G401 (cell line): ENCODE measurements at regions not wholly inside any gene's neighbourhood (a gene's known extent, or its start where the extent isn't known, plus 50 kb on each side); places are given as distances from the start of the nearest gene placed in this dataset.

Source experiments
- DNase-seq: peaks from one replicate; pipeline ENCODE4 v3.0.0-alpha.2; 2015; ENCODE audit warnings: low spot score
- in situ Hi-C: cut with HindIII; loops from 2 replicates; pipeline ENCODE4 v1.10.0; 2016; ENCODE audit warnings: low sequenced_read_pairs, mixed read lengths

GRCh38 chr10:92747066-92747465 is 57.3 kb downstream of the HHEX start:
- no peak for DNase-seq
- in situ Hi-C loops: no loop called here

DNA sequence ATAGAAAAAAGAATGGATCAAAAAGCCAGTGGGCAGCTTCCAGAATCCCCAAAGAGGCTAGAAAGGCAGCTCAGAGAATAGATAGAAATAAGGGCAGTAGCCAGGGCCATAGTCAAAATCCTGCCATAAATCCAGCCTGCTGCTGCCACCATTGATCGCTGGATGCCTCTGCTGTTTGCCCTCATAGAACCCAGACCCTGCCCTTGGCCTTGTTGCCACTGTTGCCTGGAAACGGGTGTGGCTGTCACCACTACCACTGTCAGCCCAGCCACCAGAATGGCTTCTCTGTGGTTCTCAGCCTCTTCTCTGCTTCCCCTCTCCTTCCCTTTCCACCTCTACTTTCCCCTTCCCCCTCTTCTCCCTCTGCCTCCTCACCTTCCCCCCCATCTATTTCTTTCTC is 57.8 kb downstream of the HHEX start:
- no peak for DNase-seq
- in situ Hi-C loops: no loop called here

GRCh38 chr10:92750791-92751533 is 61.2 kb downstream of the HHEX start:
- DNase-seq: no peak
- in situ Hi-C loops: no loop called here

- in situ Hi-C loops: no loop called here
- DNase-seq: no peak
Measured at GRCh38 chr10:92751534-92751811, 61.7 kb downstream of the HHEX start.

DNA sequence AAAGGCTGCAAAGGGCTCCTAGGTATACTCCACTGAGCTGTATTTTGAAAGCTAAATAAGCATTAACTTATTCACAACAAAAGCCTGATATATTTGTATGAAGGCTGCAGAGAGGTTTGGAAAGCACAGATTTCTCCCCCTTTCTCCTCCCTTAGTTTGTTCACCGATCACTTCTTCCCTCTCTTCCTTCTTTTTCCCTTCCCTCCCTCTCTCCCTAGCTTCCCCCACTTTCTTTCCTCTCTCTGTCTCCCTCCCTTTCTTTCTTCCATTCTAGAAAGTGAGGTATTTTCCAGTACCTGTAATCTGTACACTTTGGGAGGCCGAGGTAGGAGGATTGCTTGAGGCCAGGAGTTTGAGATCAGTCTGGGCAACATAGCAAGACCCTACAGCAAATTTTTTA is 62.1 kb downstream of the HHEX start:
- in situ Hi-C loops: no loop called here
- DNase-seq: no peak

DNA sequence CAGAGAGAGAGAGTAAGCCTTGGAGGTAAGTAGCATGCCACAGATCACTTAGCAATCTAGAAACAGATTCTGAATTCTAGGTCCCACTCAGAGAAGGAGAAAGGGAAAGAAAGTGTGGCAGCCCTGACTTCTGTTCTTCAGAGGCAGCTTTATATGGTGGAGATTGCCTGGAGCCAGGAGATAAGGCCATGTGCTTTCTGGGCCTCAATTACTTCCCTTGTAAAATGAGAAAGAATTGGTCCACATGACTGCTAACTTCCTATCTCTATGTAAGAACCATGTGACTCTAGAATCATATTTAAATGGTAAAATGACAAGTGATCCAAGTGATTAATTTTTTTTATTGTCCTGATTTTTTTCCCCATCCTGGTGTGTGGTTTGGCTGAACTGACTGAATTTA is 64.1 kb downstream of the HHEX start:
- in situ Hi-C loops: no loop called here

GRCh38 chr10:92755725-92756124 is 66.0 kb downstream of the HHEX start:
- in situ Hi-C loops: no loop called here
- no peak for DNase-seq

More for the DNA sequence above, 64.1 kb downstream of the HHEX start:
- no peak for DNase-seq

DNA sequence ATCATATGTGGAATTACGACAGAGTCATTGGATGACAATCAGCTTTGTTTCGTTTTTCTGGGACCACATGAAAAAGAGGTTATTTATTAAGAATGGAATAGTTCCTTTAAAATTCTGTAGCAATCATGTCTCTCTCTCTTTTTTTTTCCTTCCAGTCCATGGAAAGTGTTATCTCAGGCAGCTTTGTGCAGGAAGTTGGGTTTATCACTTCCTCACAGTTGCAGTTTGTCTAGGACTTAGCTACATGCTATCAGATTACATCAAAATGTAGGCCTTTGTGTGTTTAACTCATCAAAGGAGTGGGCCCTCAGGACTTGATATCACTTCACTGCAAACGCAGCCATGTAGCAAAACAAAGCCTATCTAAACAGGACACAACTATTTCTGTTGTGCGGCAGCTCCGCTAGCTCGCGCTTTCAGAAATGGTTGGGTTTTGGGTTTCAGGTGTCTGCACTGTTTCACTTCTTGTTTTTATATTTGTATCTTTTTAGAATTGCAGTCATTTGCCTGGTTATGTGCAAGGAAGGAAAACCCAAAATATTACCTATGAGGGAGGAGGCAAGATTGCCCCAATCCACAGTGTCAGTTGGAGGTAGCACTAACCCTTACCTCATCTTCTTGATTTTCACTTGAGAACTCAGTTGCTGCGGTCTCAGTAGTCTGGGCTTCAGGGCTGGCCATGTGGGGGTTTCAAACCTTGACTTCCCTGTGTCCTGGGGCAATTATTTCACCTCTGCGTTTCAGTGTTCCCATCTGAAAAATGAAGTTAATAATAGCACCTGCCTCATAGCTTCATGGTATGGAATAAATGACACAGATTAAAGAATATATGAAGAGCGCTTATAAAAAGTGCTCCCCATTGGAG is 66.7 kb downstream of the HHEX start:
- DNase-seq: no peak
- in situ Hi-C loops: no loop called here

GRCh38 chr10:92757066-92757710 is 67.4 kb downstream of the HHEX start:
- DNase-seq: peak; percentile 8
- in situ Hi-C loops: no loop called here

DNA sequence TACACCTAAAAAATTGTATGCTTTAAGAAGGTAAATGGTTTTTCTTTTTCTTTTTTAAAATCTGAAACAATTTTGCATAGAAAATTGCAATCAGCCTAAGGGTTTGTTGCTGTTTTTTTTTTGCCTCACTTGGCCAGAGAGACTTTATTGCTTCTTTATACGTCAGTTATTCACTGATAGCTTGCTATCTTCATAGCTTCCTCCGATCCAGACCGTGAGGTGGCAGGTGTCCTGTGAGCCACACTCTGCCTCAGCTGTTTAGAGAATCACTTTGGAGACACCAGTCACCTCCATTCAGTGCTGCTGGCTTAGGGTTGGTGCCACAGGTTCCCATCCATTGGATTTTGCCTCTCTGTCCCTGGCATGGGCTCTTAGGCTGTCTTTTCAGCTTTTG is 68.0 kb downstream of the HHEX start:
- no peak for DNase-seq
- in situ Hi-C loops: no loop called here

- no peak for DNase-seq
- in situ Hi-C loops: no loop called here
Measured at GRCh38 chr10:92758594-92758993, 68.8 kb downstream of the HHEX start.

DNA sequence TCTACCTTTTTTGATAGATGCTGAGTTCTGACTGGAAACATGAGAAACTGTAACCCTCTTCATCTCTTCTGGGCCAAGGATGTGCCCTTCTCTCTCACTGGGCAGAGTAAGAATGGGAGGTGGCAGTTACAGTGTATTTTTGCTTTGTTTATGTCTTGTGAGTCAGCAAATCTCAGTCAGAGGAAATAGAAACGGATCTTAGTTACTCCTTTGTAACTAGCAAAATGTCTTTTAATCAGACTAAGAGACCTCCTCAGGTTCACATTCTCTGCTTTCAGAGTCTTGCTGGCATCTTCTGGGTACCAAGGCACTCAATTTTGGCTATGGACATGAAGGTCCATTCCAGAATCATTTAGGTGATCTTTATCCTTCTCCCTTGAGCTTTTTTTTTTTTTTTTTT is 70.9 kb downstream of the HHEX start:
- in situ Hi-C loops: no loop called here
- no peak for DNase-seq

- in situ Hi-C loops: no loop called here
Measured at GRCh38 chr10:92761571-92761970, 71.8 kb downstream of the HHEX start.

GRCh38 chr10:92763634-92764155 is 73.9 kb downstream of the HHEX start:
- in situ Hi-C loops: no loop called here
- DNase-seq: no peak

More at GRCh38 chr10:92761571-92761970, 71.8 kb downstream of the HHEX start:
- DNase-seq: no peak

- in situ Hi-C loops: no loop called here
- no peak for DNase-seq
Measured at GRCh38 chr10:92766451-92766850, 76.7 kb downstream of the HHEX start.

DNA sequence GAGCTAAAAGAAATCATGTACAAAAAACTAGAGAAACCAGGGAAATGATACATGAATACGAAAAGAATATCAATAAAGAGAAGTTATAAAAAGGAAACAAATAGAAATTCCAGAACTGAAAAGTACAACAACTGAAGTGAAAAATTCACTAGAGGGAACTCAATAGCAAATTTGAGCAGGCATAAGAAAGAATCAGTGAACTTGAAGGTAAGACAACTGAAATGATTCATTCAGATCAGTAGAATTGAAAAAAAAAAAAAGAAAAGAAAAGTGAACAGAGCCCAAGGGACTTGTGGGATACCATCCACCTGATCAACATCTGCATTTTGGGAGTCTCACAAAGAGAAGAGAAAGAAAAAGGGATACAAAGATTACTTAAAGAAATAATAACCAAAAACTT is 78.3 kb downstream of the HHEX start:
- DNase-seq: no peak
- in situ Hi-C loops: no loop called here

DNA sequence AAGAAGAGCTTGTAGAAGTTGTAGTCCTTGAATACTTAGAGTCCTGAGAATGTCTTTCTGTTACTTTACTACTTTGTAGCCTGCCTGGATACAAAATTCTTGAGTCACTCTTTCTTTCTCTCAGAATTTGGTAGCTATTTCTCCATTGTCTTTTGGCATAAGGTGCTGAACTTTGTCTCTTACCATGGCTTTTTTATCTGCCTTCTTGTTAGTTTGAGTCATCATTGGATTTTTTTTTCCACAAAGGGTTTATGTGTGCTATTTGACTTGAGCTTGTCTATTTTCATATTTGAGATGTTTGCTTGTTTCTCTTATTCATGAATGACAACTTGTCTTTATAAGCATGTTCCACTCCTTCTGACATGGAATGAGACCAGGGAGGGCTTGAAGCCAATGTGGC is 74.5 kb upstream of the EXOC6 start:
- no peak for DNase-seq
- in situ Hi-C loops: no loop called here

GRCh38 chr10:92778091-92778490 is 70.2 kb upstream of the EXOC6 start:
- DNase-seq: no peak
- in situ Hi-C loops: no loop called here

DNA sequence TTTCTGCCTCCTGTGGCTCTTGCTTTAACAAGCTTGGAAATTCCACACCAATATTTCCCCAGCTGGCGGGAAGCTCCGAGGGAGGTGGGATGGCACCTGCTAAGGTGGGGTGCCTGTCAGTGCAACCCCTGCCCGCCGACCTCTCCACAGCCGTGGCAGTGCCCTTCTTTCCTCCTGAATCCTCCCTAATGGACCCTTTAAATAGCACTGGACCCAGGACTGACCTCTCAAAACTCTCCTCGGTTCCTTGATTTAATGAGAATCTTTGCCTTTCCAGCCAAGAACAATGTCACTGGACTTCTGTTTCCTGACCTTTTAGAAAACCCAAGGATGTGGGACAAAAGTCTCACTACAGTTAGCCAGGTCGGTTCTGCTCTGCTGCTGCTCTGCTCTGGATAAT is 63.2 kb upstream of the EXOC6 start:
- in situ Hi-C loops: no loop called here
- DNase-seq: no peak

DNA sequence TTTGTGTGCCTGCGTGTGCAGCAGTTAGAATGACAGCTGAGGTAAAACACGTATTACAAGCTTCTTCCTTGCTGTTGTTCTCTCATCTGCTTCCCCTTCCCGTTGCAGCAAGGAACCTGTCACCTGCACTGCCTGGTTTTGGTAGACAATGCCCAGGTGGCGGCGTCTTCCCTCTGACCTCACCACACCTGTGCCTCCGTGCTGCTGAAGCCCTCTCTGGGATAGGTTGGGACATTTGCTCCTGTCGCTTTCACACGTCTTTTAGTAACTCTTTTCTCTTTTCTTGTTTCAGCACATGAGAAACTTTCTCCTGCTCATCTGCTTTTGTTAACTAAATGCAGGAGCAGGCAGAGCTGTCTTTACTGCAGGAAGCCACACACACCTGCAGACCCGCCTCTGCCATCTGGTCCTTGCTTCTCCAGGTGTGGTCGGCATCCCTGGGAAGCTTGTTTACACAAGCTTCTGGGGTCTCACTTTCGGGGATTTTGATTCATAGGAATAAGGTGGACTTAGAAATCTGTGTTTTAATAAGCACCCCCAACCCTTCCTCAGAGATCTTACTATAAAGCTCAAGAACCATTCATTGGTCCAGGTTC is 60.7 kb upstream of the EXOC6 start:
- no peak for DNase-seq
- in situ Hi-C loops: no loop called here
